Liver (tissue), 8 donors: ENCODE measurements at regions not wholly inside any gene's neighbourhood (a gene's known extent, or its start where the extent isn't known, plus 50 kb on each side); places are given as distances from the start of the nearest gene placed in this dataset.

Source experiments
- DNase-seq: peaks from one replicate; pipeline ENCODE4 v3.0.0-alpha.2; 2017; ENCODE audit warnings: low spot score
- H3K27ac ChIP-seq, 2 donors: one replicate each; pipeline ENCODE4 v1.7.0; 2013; ENCODE audit warnings: inconsistent platforms in 2 of 2, low read length in 2 of 2, control low read depth in 1 of 2, low read depth in 1 of 2, mild to moderate bottlenecking in 1 of 2
- H3K27me3 ChIP-seq, 4 donors: one replicate each; pipeline versions ENCODE4 v1.6.1 to v1.7.0; 2013; ENCODE audit warnings: low read length in 3 of 4, inconsistent platforms in 1 of 4, mild to moderate bottlenecking in 1 of 4, moderate library complexity in 1 of 4; ENCODE audit not compliant: control insufficient read depth in 4 of 4, insufficient read depth in 4 of 4
- H3K36me3 ChIP-seq, 4 donors: one replicate each; pipeline versions ENCODE4 v1.6.1 to v1.7.0; 2013; ENCODE audit warnings: low read length in 3 of 4, mild to moderate bottlenecking in 3 of 4, low read depth in 1 of 4, moderate library complexity in 1 of 4; ENCODE audit not compliant: control insufficient read depth in 4 of 4, insufficient read depth in 3 of 4
- H3K4me1 ChIP-seq, 4 donors: one replicate each; pipeline versions ENCODE4 v1.6.1 to v1.7.0; 2013; ENCODE audit warnings: low read length in 3 of 4, mild to moderate bottlenecking in 3 of 4, moderate library complexity in 1 of 4; ENCODE audit not compliant: control insufficient read depth in 4 of 4, insufficient read depth in 4 of 4
- H3K4me3 ChIP-seq, 3 donors: one replicate each; pipeline versions ENCODE4 v1.6.1 to v1.7.0; 2013; ENCODE audit warnings: low read length in 3 of 3, control low read depth in 1 of 3, low read depth in 1 of 3, mild to moderate bottlenecking in 1 of 3
- H3K9ac ChIP-seq, 2 donors: one replicate each; pipeline ENCODE4 v1.7.0; 2013; ENCODE audit warnings: low read length in 2 of 2, mild to moderate bottlenecking in 2 of 2, moderate library complexity in 2 of 2, control low read depth in 1 of 2, low read depth in 1 of 2
- H3K9me3 ChIP-seq, 4 donors: one replicate each; pipeline versions ENCODE4 v1.6.1 to v1.7.0; 2013; ENCODE audit warnings: low read length in 3 of 4; ENCODE audit not compliant: control insufficient read depth in 4 of 4
- EGR1 ChIP-seq, 2 donors: IDR thresholded peaks; 2 replicates each; pipeline ENCODE4 v1.6.1; 2016 to 2018; ENCODE audit warnings: antibody characterized with exemption in 2 of 2, low read depth in 2 of 2
- FOXA1 ChIP-seq: IDR thresholded peaks from 2 replicates; pipeline ENCODE4 v1.6.1; 2016; ENCODE audit warnings: antibody characterized with exemption
- FOXA2 ChIP-seq: IDR thresholded peaks from 2 replicates; pipeline ENCODE4 v1.6.1; 2016; ENCODE audit warnings: antibody characterized with exemption
- GABPA ChIP-seq, 2 donors: IDR thresholded peaks in 1 of 2; conservative IDR thresholded peaks in 1 of 2; 2 replicates each; pipeline ENCODE4 v1.6.1; 2016; ENCODE audit warnings: antibody characterized with exemption in 2 of 2, mild to moderate bottlenecking in 1 of 2, moderate library complexity in 1 of 2
- HNF4A ChIP-seq, 2 donors: conservative IDR thresholded peaks; 2 replicates each; pipeline ENCODE4 v1.6.1; 2016; ENCODE audit warnings: antibody characterized with exemption in 2 of 2, mild to moderate bottlenecking in 2 of 2
- HNF4G ChIP-seq: IDR thresholded peaks from 2 replicates; pipeline ENCODE4 v1.6.1; 2016; ENCODE audit warnings: antibody characterized with exemption
- JUND ChIP-seq, 2 donors: IDR thresholded peaks; 2 replicates each; pipeline ENCODE4 v1.6.1; 2016; ENCODE audit warnings: antibody characterized with exemption in 2 of 2
- MAX ChIP-seq: IDR thresholded peaks from 2 replicates; pipeline ENCODE4 v1.6.1; 2016; ENCODE audit warnings: antibody characterized with exemption
- NR2F2 ChIP-seq: IDR thresholded peaks from 2 replicates; pipeline ENCODE4 v1.6.1; 2016; ENCODE audit warnings: antibody characterized with exemption
- RAD21 ChIP-seq, 2 donors: IDR thresholded peaks; 2 replicates each; pipeline ENCODE4 v1.6.1; 2016; ENCODE audit warnings: antibody characterized with exemption in 2 of 2, mild to moderate bottlenecking in 2 of 2
- REST ChIP-seq: IDR thresholded peaks from 2 replicates; pipeline ENCODE4 v1.6.1; 2016; ENCODE audit warnings: antibody characterized with exemption, mild to moderate bottlenecking
- RXRA ChIP-seq, 2 donors: IDR thresholded peaks; 2 replicates each; pipeline ENCODE4 v1.6.1; 2017 to 2018; ENCODE audit warnings: antibody characterized with exemption in 2 of 2, mild to moderate bottlenecking in 1 of 2
- SP1 ChIP-seq: IDR thresholded peaks from 2 replicates; pipeline ENCODE4 v1.6.1; 2018; ENCODE audit warnings: antibody characterized with exemption, mild to moderate bottlenecking
- TAF1 ChIP-seq: conservative IDR thresholded peaks from 2 replicates; pipeline ENCODE4 v1.6.1; 2016; ENCODE audit warnings: antibody characterized with exemption, mild to moderate bottlenecking
- YY1 ChIP-seq: IDR thresholded peaks from 2 replicates; pipeline ENCODE4 v1.6.1; 2016; ENCODE audit warnings: antibody characterized with exemption, mild to moderate bottlenecking
- ZBTB33 ChIP-seq: IDR thresholded peaks from 2 replicates; pipeline ENCODE4 v1.6.1; 2016; ENCODE audit warnings: antibody characterized with exemption
- WGBS: extraction: QIAGEN DNeasy Blood & Tissue Kit; methylation state at CpG from one replicate; pipeline ENCODE4 v1.1.7; 2013; 5-methylcytosine and 5-hydroxymethylcytosine counted together
- TF ChIP-seq, protein P1 (sequence below): IDR thresholded peaks from 2 replicates; pipeline ENCODE4 v1.6.1; 2016; ENCODE audit warnings: antibody characterized with exemption
- TF ChIP-seq, protein P2 (sequence below): fragments of 150-350 bp; IDR thresholded peaks from 2 replicates; pipeline ENCODE4 v1.5.1; 2017; ENCODE audit warnings: improper control_type of control experiment, low read depth, low read length; ENCODE audit not compliant: missing input control
- donor health status: healthy.
- donor health status: healthy.
- donor health status: healthy.
- donor health status: healthy.
- donor health status: healthy.

- no peak overlapping the region for H3K4me3 ChIP-seq
- TF ChIP-seq ZBTB33 (no peak), YY1 (no peak), RXRA (IDR thresholded peaks at IDR 0.05) (no peak), NR2F2 (no peak), GABPA (IDR thresholded peaks at IDR 0.05 in 1 of 2, conservative IDR thresholded peaks at IDR 0.05 in 1 of 2) (no peak), SP1 (no peak), HNF4A (conservative IDR thresholded peaks at IDR 0.05) (no peak), FOXA1 (no peak), JUND (IDR thresholded peaks at IDR 0.05) (no peak), FOXA2 (no peak), RAD21 (IDR thresholded peaks at IDR 0.05) (no peak), HNF4G (no peak), EGR1 (IDR thresholded peaks at IDR 0.05; ENCODE audit: low read depth in 2 of 2) (no peak), TAF1 (no peak), MAX (no peak), REST (no peak)
- TF ChIP-seq, protein P1, sequence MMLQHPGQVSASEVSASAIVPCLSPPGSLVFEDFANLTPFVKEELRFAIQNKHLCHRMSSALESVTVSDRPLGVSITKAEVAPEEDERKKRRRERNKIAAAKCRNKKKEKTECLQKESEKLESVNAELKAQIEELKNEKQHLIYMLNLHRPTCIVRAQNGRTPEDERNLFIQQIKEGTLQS: no peak
- TF ChIP-seq, protein P2, sequence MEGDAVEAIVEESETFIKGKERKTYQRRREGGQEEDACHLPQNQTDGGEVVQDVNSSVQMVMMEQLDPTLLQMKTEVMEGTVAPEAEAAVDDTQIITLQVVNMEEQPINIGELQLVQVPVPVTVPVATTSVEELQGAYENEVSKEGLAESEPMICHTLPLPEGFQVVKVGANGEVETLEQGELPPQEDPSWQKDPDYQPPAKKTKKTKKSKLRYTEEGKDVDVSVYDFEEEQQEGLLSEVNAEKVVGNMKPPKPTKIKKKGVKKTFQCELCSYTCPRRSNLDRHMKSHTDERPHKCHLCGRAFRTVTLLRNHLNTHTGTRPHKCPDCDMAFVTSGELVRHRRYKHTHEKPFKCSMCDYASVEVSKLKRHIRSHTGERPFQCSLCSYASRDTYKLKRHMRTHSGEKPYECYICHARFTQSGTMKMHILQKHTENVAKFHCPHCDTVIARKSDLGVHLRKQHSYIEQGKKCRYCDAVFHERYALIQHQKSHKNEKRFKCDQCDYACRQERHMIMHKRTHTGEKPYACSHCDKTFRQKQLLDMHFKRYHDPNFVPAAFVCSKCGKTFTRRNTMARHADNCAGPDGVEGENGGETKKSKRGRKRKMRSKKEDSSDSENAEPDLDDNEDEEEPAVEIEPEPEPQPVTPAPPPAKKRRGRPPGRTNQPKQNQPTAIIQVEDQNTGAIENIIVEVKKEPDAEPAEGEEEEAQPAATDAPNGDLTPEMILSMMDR: no peak
- WGBS: 78% methylated on average over 1 of the region's 1 CpG
- H3K9ac ChIP-seq: no peak overlapping the region
- no peaks in the 10 kb centered on the region for H3K27me3 ChIP-seq
- H3K27ac ChIP-seq: no peak overlapping the region
- H3K36me3 ChIP-seq: no peaks in the 10 kb centered on the region
- no peaks in the 10 kb centered on the region for H3K9me3 ChIP-seq
- DNase-seq: no peak
- H3K4me1 ChIP-seq: peaks cover 0 to 3% (median 1%) of the 10 kb centered on the region in 4 donors
Measured at GRCh38 chr9:99677281-99677680, 144.4 kb upstream of the NR4A3 start.

DNA sequence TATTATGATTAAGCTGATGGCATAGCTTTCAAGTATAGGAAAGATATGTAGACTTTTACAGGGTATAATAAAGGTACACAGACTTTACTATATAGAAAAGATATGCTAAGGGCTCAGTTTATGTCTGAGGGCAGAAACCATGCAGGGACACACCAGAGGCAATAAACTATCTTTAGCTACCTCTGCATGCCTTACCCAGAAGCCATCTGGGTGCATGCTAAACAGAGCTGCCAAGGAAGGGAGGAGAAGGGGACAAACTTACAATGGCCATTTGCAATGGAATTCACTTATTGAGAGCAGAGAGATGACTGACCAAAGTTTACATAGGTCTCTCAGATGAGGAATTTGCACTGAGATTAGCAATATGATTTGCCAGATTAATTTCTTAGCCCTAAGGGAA is 143.1 kb upstream of the NR4A3 start:
- no peak overlapping the region for H3K9ac ChIP-seq
- H3K27me3 ChIP-seq: no peaks in the 10 kb centered on the region
- no peaks in the 10 kb centered on the region for H3K9me3 ChIP-seq
- H3K4me1 ChIP-seq: peaks cover 0 to 3% (median 1%) of the 10 kb centered on the region in 4 donors
- no peak overlapping the region for H3K27ac ChIP-seq
- TF ChIP-seq HNF4A (conservative IDR thresholded peaks at IDR 0.05) (no peak), YY1 (no peak), JUND (IDR thresholded peaks at IDR 0.05) (no peak)
- no peak for DNase-seq
- no peak overlapping the region for H3K4me3 ChIP-seq
- H3K36me3 ChIP-seq: no peaks in the 10 kb centered on the region
